ENCODE measurements at regions not wholly inside any gene's neighbourhood (a gene's known extent, or its start where the extent isn't known, plus 50 kb on each side); places are given as distances from the start of the nearest gene placed in this dataset.

GRCh38 chr10:4654496-4654895, 171.5 kb upstream of the AKR1E2 start:
- 0 out of 2 replicates have a peak, but pooled peaks cover 2% of the 10 kb centered on the region for H3K27me3 ChIP-seq
- no peaks in the 10 kb centered on the region for H3K4me1 ChIP-seq
- H3K4me3 ChIP-seq (ENCODE audit: low read depth, low read length), result no peak overlapping the region
- no peak for TF ChIP-seq CTCF (IDR thresholded peaks at IDR 0.05; ENCODE audit: low read depth, low read length)
- H3K9me3 ChIP-seq, result no peaks in the 10 kb centered on the region
- no peak for DNase-seq
- H3K36me3 ChIP-seq, result no peaks in the 10 kb centered on the region

GRCh38 chr10:4653160-4653559, 172.8 kb upstream of the AKR1E2 start:
- Histone ChIP-seq H3K36me3 (no peaks in the 10 kb centered on the region), H3K27me3 (0 out of 2 replicates have a peak, but pooled peaks cover 2% of the 10 kb centered on the region), H3K4me3 (ENCODE audit: low read depth, low read length) (no peak overlapping the region), H3K4me1 (no peaks in the 10 kb centered on the region), H3K9me3 (no peaks in the 10 kb centered on the region)
- no peak for TF ChIP-seq CTCF (IDR thresholded peaks at IDR 0.05; ENCODE audit: low read depth, low read length)
- no peak for DNase-seq

GRCh38 chr10:4652111-4653010, 173.6 kb upstream of the AKR1E2 start:
- Histone ChIP-seq H3K4me3 (ENCODE audit: low read depth, low read length) (no peak overlapping the region), H3K27me3 (0 out of 2 replicates have a peak, but pooled peaks cover 2% of the 10 kb centered on the region), H3K4me1 (no peaks in the 10 kb centered on the region), H3K36me3 (no peaks in the 10 kb centered on the region), H3K9me3 (no peaks in the 10 kb centered on the region)
- no peak for TF ChIP-seq CTCF (IDR thresholded peaks at IDR 0.05; ENCODE audit: low read depth, low read length)
- DNase-seq, result no peak

GRCh38 chr10:4651404-4652037, 174.5 kb upstream of the AKR1E2 start:
- no peak for TF ChIP-seq CTCF (IDR thresholded peaks at IDR 0.05; ENCODE audit: low read depth, low read length)
- Histone ChIP-seq H3K4me3 (ENCODE audit: low read depth, low read length) (no peak overlapping the region), H3K4me1 (no peaks in the 10 kb centered on the region), H3K27me3 (0 out of 2 replicates have a peak, but pooled peaks cover 2% of the 10 kb centered on the region), H3K9me3 (no peaks in the 10 kb centered on the region), H3K36me3 (no peaks in the 10 kb centered on the region)
- no peak for DNase-seq

- Histone ChIP-seq H3K36me3 (no peaks in the 10 kb centered on the region), H3K27me3 (0 out of 2 replicates have a peak, but pooled peaks cover 2% of the 10 kb centered on the region), H3K4me3 (ENCODE audit: low read depth, low read length) (no peak overlapping the region), H3K9me3 (no peaks in the 10 kb centered on the region), H3K4me1 (no peaks in the 10 kb centered on the region)
- TF ChIP-seq CTCF (IDR thresholded peaks at IDR 0.05; ENCODE audit: low read depth, low read length), result no peak
- no peak for DNase-seq
These were observed 175.4 kb upstream of the AKR1E2 start for GRCh38 chr10:4650582-4650981.
